ACC112 (cell line): ENCODE measurements at regions not wholly inside any gene's neighbourhood (a gene's known extent, or its start where the extent isn't known, plus 50 kb on each side); places are given as distances from the start of the nearest gene placed in this dataset.

ENCODE experiments used
- H2AFZ ChIP-seq: fragments of 200-600 bp; sonication (generic); one replicate; pipeline ENCODE4 v1.6.0; 2017; ENCODE audit warnings: antibody characterized with exemption, low read length; ENCODE audit not compliant: unreplicated experiment
- H3K27ac ChIP-seq: fragments of 200-600 bp; sonication (generic); 2 replicates; pipeline ENCODE4 v1.5.1; 2014; ENCODE audit warnings: low read depth, mild to moderate bottlenecking, antibody characterized with exemption, low read length, moderate library complexity
- H3K27me3 ChIP-seq: fragments of 200-600 bp; sonication (generic); 2 replicates; pipeline ENCODE4 v1.6.1; 2014; ENCODE audit warnings: mild to moderate bottlenecking, antibody characterized with exemption, low read length, moderate library complexity, mixed read lengths; ENCODE audit not compliant: insufficient read depth
- H3K36me3 ChIP-seq: fragments of 200-600 bp; sonication (generic); 2 replicates; pipeline ENCODE4 v1.6.1; 2016; ENCODE audit warnings: mild to moderate bottlenecking, antibody characterized with exemption, low read length, moderate library complexity, mixed read lengths; ENCODE audit not compliant: insufficient read depth
- H3K4me1 ChIP-seq: fragments of 200-600 bp; sonication (generic); one replicate; pipeline ENCODE4 v1.6.1; 2016; ENCODE audit warnings: low read length, mixed read lengths; ENCODE audit not compliant: insufficient read depth, unreplicated experiment, control insufficient read depth
- H3K4me3 ChIP-seq: fragments of 200-600 bp; sonication (generic); 2 replicates; pipeline ENCODE4 v1.5.1; 2014; ENCODE audit warnings: mild to moderate bottlenecking, low read depth, low read length
- H3K79me2 ChIP-seq: fragments of 200-600 bp; sonication (generic); one replicate; pipeline ENCODE4 v1.6.0; 2016; ENCODE audit warnings: low read length; ENCODE audit not compliant: control insufficient read depth, unreplicated experiment, insufficient read depth

GRCh38 chr7:96416116-96416515, 94.2 kb upstream of the SLC25A13 start:
- Histone ChIP-seq H3K36me3 (no peaks in the 10 kb centered on the region), H3K4me3 (no peak overlapping the region), H3K4me1 (no peaks in the 10 kb centered on the region)

GRCh38 chr7:96415293-96415940, 93.5 kb upstream of the SLC25A13 start:
- Histone ChIP-seq H3K4me1 (no peaks in the 10 kb centered on the region), H3K79me2 (no peaks in the 10 kb centered on the region), H3K27me3 (peaks cover 6% of the 10 kb centered on the region; the same call in 1 of the 2 replicates), H3K27ac (no peak overlapping the region), H3K36me3 (no peaks in the 10 kb centered on the region), H3K4me3 (no peak overlapping the region), H2AFZ (no peak overlapping the region)

More at GRCh38 chr7:96416116-96416515, 94.2 kb upstream of the SLC25A13 start:
- H3K27me3 ChIP-seq = peaks cover 7% of the 10 kb centered on the region; the same call in 1 of the 2 replicates
- H3K79me2 ChIP-seq = no peaks in the 10 kb centered on the region
- no peak overlapping the region for H3K27ac ChIP-seq
- no peak overlapping the region for H2AFZ ChIP-seq

- Histone ChIP-seq H3K79me2 (no peaks in the 10 kb centered on the region), H3K27me3 (peaks cover 6% of the 10 kb centered on the region; the same call in 1 of the 2 replicates), H2AFZ (no peak overlapping the region), H3K4me3 (no peak overlapping the region), H3K36me3 (no peaks in the 10 kb centered on the region), H3K4me1 (peaks cover 4% of the 10 kb centered on the region), H3K27ac (no peak overlapping the region)
Observed at GRCh38 chr7:96414931-96415292, 93.0 kb upstream of the SLC25A13 start.

GRCh38 chr7:96410126-96410839, 88.4 kb upstream of the SLC25A13 start:
- Histone ChIP-seq H3K27me3 (no peaks in the 10 kb centered on the region), H2AFZ (no peak overlapping the region), H3K27ac (no peak overlapping the region), H3K79me2 (no peaks in the 10 kb centered on the region), H3K36me3 (no peaks in the 10 kb centered on the region), H3K4me3 (no peak overlapping the region), H3K4me1 (peaks cover 5% of the 10 kb centered on the region)

GRCh38 chr7:96408881-96409280, 87.0 kb upstream of the SLC25A13 start:
- no peak overlapping the region for H3K27ac ChIP-seq
- H3K79me2 ChIP-seq = no peaks in the 10 kb centered on the region
- no peaks in the 10 kb centered on the region for H3K27me3 ChIP-seq
- H3K4me3 ChIP-seq = no peak overlapping the region
- no peak overlapping the region for H2AFZ ChIP-seq
- H3K36me3 ChIP-seq = no peaks in the 10 kb centered on the region
- peaks cover 5% of the 10 kb centered on the region for H3K4me1 ChIP-seq

- Histone ChIP-seq H3K79me2 (no peaks in the 10 kb centered on the region), H3K27ac (no peak overlapping the region), H3K4me3 (no peak overlapping the region), H3K4me1 (peaks cover 5% of the 10 kb centered on the region), H3K27me3 (no peaks in the 10 kb centered on the region), H2AFZ (no peak overlapping the region), H3K36me3 (no peaks in the 10 kb centered on the region)
Observed at GRCh38 chr7:96407427-96407826, 85.5 kb upstream of the SLC25A13 start.

- Histone ChIP-seq H3K27me3 (no peaks in the 10 kb centered on the region), H3K79me2 (no peaks in the 10 kb centered on the region), H3K27ac (no peak overlapping the region), H3K36me3 (no peaks in the 10 kb centered on the region), H3K4me1 (no peaks in the 10 kb centered on the region), H2AFZ (no peak overlapping the region), H3K4me3 (no peak overlapping the region)
Observed at GRCh38 chr7:96402913-96403312, 81.0 kb upstream of the SLC25A13 start.

- Histone ChIP-seq H3K4me1 (no peaks in the 10 kb centered on the region), H3K4me3 (no peak overlapping the region), H3K27ac (no peak overlapping the region), H2AFZ (no peak overlapping the region), H3K36me3 (no peaks in the 10 kb centered on the region), H3K27me3 (no peaks in the 10 kb centered on the region), H3K79me2 (no peaks in the 10 kb centered on the region)
Observed at GRCh38 chr7:96401200-96401599, 79.3 kb upstream of the SLC25A13 start.

GRCh38 chr7:96400518-96400917, 78.6 kb upstream of the SLC25A13 start:
- H3K27ac ChIP-seq = no peak overlapping the region
- H3K4me3 ChIP-seq = no peak overlapping the region
- H3K27me3 ChIP-seq = no peaks in the 10 kb centered on the region
- H3K36me3 ChIP-seq = no peaks in the 10 kb centered on the region
- no peak overlapping the region for H2AFZ ChIP-seq
- no peaks in the 10 kb centered on the region for H3K4me1 ChIP-seq
- no peaks in the 10 kb centered on the region for H3K79me2 ChIP-seq

- Histone ChIP-seq H3K4me1 (no peaks in the 10 kb centered on the region), H3K27me3 (no peaks in the 10 kb centered on the region), H3K27ac (no peak overlapping the region), H2AFZ (no peak overlapping the region), H3K36me3 (no peaks in the 10 kb centered on the region), H3K4me3 (no peak overlapping the region), H3K79me2 (no peaks in the 10 kb centered on the region)
Observed at GRCh38 chr7:96400001-96400400, 78.1 kb upstream of the SLC25A13 start.
